NCI-H510A treated with DMSO at 0.1 percent for 48 hours (cell line): ENCODE measurements at regions not wholly inside any gene's neighbourhood (a gene's known extent, or its start where the extent isn't known, plus 50 kb on each side); places are given as distances from the start of the nearest gene placed in this dataset.
"Not testable (repeated sequence)": the region's sequence is repeated elsewhere in the genome, so short reads cannot be mapped to it uniquely, and the experiment has no call there.

ENCODE experiments used
- DNase-seq: peaks from one replicate; lab custom pipeline; 2025; lab: John Stamatoyannopoulos, UW

GRCh38 chr3:65172209-65172608, 484.4 kb upstream of the ADAMTS9 start:
- DNase-seq = no peak

GRCh38 chr3:65170390-65171042, 482.7 kb upstream of the ADAMTS9 start:
- DNase-seq = no peak

- no peak for DNase-seq
These were observed 482.2 kb upstream of the ADAMTS9 start for GRCh38 chr3:65169961-65170360.

GRCh38 chr3:65168547-65168946, 480.7 kb upstream of the ADAMTS9 start:
- no peak for DNase-seq

GRCh38 chr3:65166531-65166930, 478.7 kb upstream of the ADAMTS9 start:
- DNase-seq = no peak

GRCh38 chr3:65158023-65158422, 470.2 kb upstream of the ADAMTS9 start:
- no peak for DNase-seq

- DNase-seq = no peak
These were observed 466.2 kb upstream of the ADAMTS9 start for GRCh38 chr3:65153850-65154512.

- no peak for DNase-seq
These were observed 463.9 kb upstream of the ADAMTS9 start for GRCh38 chr3:65151666-65152065.

GRCh38 chr3:65149877-65150276, 462.1 kb upstream of the ADAMTS9 start:
- DNase-seq = no peak

- no peak for DNase-seq
These were observed 460.9 kb upstream of the ADAMTS9 start for GRCh38 chr3:65148687-65149086.

GRCh38 chr3:65146179-65146578, 458.4 kb upstream of the ADAMTS9 start:
- DNase-seq = peak; percentile 40

- no peak for DNase-seq
These were observed 457.9 kb upstream of the ADAMTS9 start for GRCh38 chr3:65145680-65146079.

GRCh38 chr3:65144791-65145351, 457.1 kb upstream of the ADAMTS9 start:
- DNase-seq = no peak

- no peak for DNase-seq
These were observed 454.7 kb upstream of the ADAMTS9 start for GRCh38 chr3:65142456-65142855.

GRCh38 chr3:65138556-65138955, 450.8 kb upstream of the ADAMTS9 start:
- no peak for DNase-seq

- DNase-seq = not testable (repeated sequence)
These were observed 446.0 kb upstream of the ADAMTS9 start for GRCh38 chr3:65133752-65134151.

- DNase-seq = no peak
These were observed 443.0 kb upstream of the ADAMTS9 start for GRCh38 chr3:65130782-65131181.

- DNase-seq = no peak
These were observed 440.5 kb upstream of the ADAMTS9 start for GRCh38 chr3:65128346-65128745.

- DNase-seq = no peak
These were observed 439.0 kb upstream of the ADAMTS9 start for GRCh38 chr3:65126527-65127410.

GRCh38 chr3:65120156-65120555, 432.4 kb upstream of the ADAMTS9 start:
- DNase-seq = not testable (repeated sequence)

- DNase-seq = no peak
These were observed 431.2 kb upstream of the ADAMTS9 start for GRCh38 chr3:65118912-65119499.

- DNase-seq = no peak
These were observed 426.2 kb upstream of the ADAMTS9 start for GRCh38 chr3:65114041-65114440.
